ENCODE measurements at regions not wholly inside any gene's neighbourhood (a gene's known extent, or its start where the extent isn't known, plus 50 kb on each side); places are given as distances from the start of the nearest gene placed in this dataset.

DNA sequence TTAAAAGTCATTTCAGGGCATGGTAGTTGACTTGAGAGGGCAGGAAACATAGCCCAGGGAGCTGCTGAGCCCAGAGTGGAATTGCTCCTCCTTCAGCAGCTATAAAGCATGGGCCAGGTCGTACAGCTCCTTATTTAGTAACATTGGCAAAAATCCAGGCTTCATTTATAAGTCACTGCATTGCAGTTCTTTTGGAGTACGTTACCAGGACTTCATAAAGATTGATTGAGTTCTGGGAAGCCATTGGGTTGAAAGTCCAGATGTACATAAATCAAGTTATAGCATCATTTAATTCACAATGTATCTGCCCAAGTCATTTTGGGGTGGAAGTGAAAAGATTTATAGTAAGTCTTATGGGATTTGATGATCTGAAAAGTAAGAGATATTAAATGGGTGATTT lies 53.0 kb upstream of the ANKEF1 start:
- peak; percentile 59 for DNase-seq

DNA sequence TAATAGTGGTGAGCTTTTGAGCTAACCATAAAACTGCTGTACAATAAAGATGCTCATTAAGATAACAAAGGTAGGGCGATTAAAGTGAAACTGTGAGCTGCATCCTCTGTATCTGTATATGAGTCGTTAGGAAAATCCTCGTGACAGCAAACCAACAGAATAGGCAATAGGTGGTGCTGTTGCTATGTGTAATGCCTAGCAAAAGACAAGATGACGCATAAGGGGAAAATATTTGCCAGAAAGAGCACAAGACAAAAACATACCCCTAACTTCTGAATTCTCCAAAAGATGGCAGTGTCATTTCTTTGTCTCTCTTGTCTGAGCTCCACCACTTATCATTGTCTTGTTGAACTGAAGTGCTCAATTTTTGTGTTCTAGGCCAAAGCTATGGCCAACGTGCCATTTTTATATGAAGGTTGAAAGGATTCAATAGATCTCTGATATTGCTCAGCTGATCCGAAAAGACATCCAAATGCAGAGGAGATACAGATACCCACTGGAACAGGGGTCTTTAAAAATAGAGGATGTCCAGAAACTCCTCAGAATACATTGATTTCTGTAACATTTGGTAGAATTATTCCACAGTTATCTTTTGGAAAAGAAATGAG lies 56.3 kb upstream of the ANKEF1 start:
- peak; percentile 75 for DNase-seq

DNA sequence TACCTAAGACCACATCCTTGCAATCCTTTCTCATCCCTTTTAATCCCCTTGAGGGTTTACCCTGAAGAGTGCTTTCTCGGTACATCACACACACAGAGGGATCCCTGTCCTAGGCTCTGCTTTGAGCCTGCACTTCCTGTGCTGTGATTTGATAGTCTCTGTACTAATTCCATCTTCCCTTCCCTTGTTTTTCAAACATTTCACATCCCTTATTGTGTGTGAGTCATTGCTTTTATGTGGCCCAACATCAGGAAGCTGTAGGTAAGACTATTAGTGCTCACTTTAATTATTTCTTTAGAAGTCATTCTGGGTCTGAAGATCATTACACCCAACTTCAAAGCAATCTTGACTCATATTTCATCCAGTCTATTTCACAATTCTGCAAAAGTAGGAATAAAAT lies 57.2 kb upstream of the ANKEF1 start:
- DNase-seq, result no peak

DNA sequence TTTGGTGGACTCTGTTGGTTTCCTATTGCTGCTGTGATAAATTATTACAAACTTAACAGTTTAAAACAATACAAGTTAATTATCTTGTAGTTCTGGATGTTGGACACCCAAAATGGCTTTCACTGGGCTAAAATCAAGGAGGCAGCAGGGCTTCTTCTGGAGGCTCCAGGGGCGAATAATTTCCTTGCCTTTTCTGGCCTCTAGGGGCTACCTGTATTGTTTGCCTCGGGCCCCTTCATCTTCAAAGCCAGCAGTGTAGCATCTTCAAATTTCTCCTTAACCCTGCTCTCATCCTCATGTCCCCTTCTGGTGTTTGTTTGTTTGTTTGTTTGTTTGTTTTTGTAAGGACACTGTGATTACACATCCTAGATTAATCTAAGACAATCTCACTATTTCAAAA lies 60.5 kb upstream of the ANKEF1 start:
- DNase-seq, result no peak

DNA sequence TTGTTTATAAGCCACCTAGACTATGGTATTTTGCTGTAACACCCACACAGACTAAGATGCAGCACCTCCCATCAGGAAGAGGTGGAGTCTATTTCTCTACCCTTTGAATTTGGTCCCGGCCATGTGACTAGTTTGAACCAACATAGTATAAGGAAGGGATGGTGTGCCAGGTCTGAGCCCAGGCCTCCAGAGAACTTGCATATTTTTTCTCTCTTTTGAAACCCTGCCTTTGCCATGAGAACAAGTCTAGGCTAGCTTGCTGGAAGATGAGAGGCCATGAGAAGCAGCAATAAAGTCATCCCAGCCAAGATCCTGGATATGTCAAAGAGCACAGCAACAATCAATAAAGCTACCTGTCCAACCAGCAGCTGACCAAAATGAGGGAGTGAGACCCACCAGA lies 63.0 kb upstream of the ANKEF1 start:
- no peak for DNase-seq

DNA sequence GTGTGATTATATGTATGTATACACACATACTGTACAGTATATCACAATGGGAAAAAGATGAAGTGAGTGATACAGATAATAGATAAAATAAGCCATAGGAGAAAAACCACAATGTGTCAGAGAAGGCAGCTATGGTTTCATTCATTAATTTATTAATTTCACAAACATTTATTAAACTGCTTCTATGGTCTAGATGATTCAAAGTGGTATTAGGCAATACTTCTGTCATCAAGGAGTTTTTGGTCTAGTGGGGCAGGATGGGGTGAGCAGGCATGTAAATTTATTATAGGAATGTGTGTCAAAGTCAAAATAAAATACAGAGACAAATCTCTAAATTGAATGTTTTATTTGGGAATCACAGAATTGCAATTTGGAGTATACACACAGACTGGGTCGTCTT lies 65.2 kb upstream of the ANKEF1 start:
- no peak for DNase-seq

DNA sequence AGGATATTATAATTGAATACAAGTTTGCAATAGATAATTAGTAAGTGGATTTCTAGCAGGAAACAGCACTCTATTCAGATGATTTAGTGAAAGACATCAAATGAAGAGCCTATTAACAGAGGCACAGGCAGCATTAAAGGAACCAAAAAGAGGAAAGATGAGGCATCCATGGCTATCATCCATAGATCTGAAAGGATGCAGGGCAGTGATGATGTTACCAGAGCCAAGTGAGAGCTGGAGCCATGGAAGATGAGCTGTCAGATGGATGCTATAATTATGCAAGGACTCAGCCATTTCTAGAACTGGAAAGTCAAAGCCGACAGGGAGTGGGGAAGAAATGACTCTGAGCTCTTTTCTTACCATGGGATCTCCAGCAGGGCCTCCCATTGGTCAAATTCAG lies 66.8 kb upstream of the ANKEF1 start:
- no peak for DNase-seq

DNA sequence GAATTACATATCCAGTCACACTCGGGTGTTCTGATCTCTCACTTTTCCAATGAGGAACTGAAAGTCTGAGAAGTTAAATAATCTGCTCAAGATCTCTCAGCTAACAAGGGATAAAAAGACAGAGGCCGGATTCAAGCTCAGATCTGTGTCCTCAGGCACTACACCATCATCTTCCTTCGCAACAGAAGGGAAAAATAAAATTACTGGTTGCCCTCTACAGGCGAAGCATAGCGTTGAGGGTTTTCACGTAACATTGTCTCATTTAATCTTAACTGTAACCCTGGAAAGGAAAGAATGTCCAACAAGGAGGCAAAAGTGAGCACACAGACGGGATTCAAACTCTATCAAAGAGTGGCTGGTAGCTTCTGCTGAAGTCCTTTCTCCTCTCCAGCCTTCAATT lies 67.8 kb upstream of the ANKEF1 start:
- DNase-seq, result no peak

DNA sequence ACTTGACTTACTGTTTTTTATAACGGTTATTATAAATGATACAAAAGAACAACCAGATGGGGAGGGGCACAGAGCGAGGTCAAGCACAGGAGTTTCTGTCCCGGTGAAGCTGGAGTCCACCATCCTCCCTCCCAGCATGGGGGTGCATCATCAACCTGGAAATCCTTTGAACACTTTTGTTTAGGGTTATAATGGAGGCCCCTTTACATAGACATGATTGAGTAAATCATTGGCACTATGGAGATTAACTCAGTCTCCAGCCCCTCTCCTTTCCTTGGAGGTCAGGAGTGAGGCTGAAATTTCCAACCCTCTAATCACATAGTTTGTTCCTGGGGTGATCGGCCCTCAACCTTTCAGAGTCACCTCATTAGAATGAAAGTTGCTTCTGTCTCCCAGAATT lies 71.8 kb upstream of the ANKEF1 start:
- DNase-seq, result no peak

DNA sequence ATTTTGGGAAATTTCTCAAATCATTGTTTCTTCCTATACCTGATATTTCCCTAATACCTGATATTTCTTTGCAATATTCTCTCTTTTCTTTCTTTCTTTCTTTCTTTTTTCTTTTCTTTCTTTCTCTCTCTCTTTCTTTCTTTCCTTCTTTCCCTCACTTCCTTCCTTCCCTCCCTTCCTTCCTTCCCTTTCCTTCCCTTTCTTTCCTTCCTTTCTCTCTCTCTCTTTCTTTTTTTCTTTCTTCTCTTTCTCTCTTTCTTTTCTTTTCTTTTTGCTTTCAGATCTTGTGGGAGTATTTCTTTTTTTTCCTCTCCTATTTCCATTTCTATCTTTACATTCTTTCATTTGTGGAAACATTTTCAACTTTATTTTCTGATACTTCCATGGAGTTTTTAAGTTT lies 76.1 kb upstream of the ANKEF1 start:
- DNase-seq, result no peak

DNA sequence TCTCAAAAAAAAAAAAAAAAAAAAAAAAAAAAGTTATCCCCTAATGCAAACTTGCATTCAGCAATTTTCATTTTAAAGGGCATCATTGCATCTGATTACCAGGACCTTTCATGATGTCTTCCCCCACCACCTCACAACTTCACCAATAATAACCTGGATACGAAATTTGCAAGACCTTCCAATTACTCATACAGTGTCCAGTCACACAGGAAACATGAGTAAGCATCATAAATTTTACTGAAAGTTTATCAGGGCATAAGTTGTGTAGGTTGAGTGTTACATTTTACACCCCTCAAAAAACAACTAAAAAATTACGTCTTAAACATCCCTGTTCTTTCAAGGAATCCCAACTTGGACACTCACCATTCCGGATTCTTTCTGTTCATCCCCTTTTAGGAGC lies 79.1 kb upstream of the ANKEF1 start:
- DNase-seq, result no peak

DNA sequence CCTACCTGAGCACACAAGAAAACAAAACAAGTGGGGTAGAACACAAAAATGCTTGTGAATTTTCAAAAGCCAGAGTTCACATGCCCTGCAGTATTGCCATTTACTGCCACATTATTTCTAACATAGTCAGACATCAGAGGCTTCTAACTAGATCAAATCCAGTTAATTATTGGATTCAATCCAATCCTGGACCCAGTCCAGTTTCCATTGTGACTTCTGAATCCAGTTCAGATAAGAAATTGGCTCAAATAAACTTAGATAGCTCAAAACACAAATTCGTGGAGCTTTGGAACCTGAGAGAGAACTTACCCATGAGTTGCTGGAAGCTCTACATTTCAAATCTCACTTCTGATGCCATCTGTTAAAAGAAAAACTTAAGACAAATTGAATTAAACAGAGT lies 85.2 kb upstream of the ANKEF1 start:
- DNase-seq, result no peak

DNA sequence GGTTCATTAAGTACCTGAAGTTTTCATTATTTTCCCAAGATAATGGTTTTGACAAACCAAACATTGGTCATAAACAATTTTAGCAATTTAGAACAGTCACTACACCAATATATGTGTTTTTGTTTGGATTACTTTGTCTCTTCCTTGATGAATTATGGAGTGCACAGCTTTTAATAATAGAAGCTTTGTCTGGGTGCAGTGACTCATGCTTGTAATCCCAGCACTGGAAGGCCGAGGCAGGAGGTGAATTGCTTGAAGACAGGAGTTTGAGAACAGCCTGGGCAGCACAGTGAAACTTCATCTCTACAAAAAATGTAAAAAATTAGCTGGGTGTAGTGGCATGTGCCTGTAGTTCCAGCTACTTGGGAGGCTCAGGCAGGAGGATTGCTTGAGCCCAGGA lies 89.4 kb upstream of the ANKEF1 start:
- no peak for DNase-seq

DNA sequence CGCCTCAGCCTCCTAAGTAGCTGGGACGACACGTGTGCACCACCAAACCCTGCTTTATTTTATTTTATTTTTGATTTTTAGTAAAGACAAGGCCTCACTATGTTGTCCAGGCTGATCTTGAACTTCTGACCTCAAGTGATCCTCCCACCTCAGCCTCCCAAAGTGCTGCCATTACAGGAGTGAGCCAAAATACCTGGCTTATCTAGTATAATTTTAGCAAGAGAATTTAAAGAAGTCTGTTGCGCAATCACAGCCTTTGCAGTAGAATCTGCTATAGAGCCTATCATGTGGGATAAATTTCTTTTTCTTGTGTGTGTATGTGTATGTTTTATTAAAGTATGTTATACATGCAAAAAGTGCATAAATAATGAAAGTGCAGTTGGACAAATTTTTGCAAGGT lies 92.1 kb upstream of the ANKEF1 start:
- DNase-seq, result no peak

DNA sequence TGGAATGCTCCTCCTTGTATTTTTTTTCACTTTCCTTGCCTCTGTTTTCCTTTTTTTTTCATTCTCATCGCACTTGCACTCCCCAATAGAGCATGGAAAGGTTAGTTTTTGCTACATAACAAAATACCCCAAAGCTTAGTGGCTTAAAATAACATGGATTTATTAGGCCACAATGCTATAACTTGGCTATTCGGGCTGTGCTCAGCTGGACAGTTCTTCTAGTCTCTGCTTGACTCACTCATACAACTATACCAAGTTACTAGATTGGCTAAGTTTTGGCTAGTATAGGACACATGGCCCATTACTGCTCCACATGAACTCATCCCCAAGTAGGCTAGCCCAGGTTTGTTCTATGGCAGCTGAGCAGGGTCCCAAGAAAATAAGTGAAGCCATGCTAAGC lies 94.5 kb upstream of the ANKEF1 start:
- DNase-seq, result no peak

DNA sequence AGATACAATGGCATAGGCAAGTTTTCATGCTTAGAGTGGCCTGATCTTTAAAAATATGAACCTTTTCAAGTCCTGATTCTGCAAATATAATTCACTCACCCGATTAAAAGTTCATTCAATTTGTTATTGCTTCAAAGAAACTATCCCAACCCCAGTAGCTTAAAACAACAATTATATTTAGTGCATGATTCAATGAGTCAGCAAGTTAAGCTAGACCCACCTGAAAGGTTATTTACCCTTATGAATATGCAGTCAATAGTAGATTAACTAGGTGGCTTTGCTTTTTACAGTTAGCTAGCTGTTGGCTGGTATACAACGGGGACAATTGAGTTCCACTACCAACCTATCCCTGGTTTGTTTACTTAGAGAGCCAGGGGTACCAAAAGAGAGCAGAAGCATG lies 95.6 kb upstream of the ANKEF1 start:
- no peak for DNase-seq

DNA sequence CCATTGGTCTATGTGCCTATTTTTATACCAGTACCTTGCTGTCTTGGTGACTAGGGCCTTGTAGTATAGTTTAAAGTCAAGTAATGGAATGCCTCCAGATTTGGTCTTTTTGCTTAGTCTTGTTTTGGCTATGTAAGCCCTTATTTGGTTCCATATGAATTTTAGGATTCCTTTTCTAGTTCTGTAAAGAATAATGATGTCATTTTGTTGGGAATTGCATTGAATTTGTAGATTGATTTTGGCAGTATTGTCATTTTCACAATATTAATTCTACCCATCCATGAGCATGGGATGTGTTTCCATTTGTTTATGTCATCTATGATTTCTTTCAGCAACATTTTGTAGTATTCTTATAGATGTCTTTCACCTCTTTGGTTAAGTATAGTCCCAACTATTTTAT lies 96.4 kb upstream of the PAK5 start:
- no peak for DNase-seq

DNA sequence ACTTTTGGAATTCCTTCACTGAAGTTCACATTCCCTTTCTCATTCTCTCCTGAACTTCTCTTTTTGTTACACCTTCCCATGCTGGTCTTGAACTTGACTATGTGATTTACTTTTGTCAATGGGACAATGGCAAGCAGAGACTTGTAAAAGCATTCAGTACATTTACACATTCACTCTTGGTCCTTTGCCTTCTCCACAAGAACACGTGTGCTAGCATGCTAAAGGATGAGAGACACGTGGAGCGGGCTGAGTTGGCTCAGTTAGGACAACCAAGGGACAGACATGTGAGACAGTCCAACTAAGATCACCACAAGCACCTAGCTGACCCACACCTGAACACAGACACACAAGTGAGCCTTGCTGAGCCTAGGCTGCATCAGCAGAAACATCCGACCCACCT lies 91.3 kb upstream of the PAK5 start:
- DNase-seq, result no peak

DNA sequence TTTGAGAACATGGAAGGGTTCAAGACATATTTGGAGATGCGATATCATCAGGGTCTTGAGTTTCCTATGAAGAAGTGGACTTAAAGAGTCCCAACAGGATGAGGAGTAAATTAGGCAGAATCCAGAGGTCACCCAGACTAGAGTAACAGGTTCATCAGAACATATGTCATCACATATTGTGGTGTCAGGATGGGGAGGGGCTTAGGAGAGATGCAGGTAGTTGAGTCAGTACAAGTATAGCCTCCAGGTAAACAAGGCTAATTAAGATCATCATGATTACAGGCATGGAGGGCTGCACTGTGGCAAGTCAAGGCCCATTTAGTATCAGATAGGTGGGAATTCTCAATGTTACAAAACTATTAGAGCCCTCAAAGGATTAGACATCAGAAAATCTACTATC lies 90.1 kb upstream of the PAK5 start:
- no peak for DNase-seq

DNA sequence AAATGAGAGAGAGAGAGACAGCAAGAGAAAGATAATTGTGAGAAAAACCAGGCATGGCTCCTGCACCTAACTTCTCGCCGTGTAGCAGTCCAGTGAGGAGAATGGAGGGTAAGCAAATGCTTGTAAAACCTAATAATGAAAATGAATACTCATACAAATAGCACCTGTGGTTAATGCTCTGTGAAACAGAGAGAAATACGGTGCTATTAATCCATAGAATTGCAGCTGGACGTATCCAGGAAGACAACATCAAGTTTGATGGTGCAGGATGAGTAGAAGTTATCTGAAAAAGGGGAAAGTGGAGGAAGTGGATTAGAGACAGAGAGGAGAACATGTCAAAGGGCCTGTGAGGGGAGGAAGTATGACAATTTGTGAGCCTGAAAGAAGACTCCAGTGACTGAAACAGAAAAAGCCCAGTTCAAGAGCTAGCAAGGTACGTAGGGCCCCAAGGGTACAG lies 89.4 kb upstream of the PAK5 start:
- DNase-seq, result no peak

DNA sequence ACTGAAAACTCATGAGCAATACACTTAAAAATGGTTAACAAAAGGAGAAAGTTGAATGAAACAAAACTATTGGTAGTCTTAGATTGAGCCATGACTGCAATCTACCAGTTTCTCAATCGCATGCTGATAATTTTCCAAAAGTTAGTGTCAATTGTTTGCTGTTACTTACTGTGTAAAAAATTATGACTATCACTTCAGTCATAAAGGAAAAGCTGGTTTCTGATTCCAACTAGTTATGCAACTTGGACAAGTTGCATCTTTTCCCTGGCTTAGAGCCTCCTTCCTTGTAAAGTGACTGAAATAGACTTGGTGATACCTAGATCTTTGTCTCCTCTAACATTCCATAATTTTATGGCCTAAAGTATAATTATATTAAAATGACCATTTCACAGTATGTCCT lies 88.3 kb upstream of the PAK5 start:
- DNase-seq, result no peak

DNA sequence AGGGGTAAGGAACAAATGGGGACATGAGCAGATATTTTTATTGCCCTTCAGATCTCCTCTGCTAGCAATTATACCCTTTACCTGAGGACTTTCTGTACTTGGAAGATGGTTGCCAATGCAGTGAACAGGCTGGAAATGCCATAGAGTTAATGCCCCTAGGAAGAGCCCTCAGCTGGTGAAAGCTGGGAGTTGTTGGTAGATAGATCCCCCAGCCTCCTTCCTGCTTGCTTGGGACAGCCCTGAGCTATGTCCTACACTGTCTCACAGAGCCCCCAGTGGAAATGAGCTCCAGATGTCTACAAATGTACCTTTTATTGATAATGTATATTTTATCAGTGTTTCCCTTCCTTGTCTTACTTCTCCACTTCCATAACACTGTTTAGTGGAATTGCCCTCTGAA lies 87.6 kb upstream of the PAK5 start:
- DNase-seq, result no peak

DNA sequence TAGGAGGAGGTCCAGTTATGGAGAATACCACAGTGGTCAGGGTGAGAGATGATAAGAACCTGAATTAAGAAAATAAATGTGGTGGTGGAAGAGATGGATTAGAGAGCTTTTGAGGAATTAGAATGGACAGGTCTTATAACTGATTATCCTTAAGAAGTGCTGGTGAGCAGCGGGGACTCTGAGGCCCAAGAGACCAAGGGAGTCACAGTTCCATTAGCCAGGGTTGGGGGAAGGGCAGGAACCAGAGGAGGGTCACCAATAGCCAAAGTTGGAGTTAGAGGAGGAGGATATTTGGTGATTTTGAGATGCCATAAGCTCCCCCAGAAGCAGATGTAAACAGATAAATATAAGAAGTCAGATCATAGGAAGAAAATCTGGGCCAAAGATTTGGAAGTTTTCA lies 87.1 kb upstream of the PAK5 start:
- no peak for DNase-seq

DNA sequence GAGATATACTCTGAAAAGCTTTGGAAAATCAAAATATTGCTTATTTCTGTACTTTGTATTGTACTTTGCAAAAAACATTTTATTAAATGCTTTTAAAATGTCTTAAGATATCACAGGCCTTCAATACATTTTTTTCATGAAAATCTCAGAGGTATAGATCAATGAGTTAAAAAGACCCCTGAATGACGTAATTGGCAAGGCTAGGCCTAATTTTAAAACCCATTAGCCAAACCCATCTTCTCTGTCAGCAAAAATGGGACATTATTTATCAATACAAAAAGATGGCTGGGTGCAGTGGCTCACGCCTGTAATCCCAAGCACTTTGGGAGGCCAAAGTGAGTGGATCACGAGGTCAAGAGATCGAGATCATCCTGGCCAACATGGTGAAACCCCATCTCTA lies 84.8 kb upstream of the PAK5 start:
- no peak for DNase-seq

DNA sequence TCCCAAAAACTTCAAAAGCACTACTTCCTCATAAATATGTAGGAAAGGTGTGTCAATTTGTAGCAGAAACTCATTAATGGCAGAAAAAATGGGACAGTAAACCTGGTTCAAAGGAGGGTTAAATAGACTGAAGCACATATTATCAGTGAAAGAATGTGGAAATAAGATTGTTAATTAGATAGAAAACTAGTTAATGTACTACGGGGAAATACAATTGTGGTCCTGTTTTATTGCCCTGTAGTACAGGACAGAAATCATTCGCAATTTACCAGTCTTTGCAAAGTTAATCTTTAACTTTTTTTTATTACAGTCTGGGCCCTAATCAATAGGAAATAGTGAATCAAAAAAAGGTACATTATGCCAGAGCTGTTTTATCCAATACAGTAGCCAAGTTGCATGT lies 82.0 kb upstream of the PAK5 start:
- DNase-seq, result no peak

Measured in DMS79 treated with DMSO at 0.1 percent for 48 hours (cell line).